GM18909 (cell line): ENCODE measurements at regions not wholly inside any gene's neighbourhood (a gene's known extent, or its start where the extent isn't known, plus 50 kb on each side); places are given as distances from the start of the nearest gene placed in this dataset.

ENCODE experiments used
- ATAC-seq: cut with Tn5 transposase; IDR thresholded peaks from one replicate; pipeline ENCODE4 v1.9.1; 2021; ENCODE audit warnings: mild to moderate bottlenecking; ENCODE audit not compliant: unreplicated experiment, poor library complexity

DNA sequence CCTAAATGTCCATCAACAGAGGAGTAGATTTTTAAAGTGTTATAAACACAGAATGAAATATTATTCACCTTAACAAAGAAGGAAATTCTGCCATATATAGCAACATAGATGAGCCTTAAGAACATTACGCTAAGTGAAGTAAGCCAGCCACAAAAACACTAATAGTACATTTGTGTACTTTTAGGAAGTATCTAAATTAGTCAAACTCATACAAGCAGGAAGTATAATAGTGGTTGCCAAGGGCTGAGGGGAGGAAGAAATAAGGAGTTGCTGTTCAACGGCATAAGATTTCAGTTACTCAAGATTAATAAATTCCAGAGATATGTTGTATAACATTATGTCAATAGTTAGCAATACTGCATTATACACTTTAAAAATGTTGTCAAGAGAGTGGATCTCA lies 181.7 kb upstream of the ZC3H12C start:
- peak; percentile 59 for ATAC-seq

DNA sequence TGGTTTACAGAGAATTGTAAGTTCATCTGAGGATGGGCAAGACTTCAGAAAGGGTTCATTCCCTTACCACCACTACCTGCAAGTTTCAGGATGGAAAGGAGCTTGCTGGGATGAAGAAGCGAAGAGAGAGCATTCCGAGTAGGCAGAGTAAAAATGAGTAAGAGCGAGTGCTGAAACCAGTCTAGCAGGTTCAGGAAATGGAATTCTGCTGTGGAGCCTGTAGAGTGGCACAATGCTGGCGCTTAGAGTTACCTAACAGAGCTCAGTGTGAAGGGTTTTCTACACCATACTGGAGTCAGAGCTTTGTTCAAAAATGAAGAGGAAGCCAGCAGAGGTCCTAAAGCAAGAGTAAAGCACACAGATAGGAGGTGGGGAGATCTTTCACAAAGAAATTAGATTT lies 179.2 kb upstream of the ZC3H12C start:
- no peak for ATAC-seq

- no peak for ATAC-seq
Measured at GRCh38 chr11:109914809-109915653, 178.2 kb upstream of the ZC3H12C start.

- no peak for ATAC-seq
Measured at GRCh38 chr11:109926941-109927340, 166.3 kb upstream of the ZC3H12C start.

DNA sequence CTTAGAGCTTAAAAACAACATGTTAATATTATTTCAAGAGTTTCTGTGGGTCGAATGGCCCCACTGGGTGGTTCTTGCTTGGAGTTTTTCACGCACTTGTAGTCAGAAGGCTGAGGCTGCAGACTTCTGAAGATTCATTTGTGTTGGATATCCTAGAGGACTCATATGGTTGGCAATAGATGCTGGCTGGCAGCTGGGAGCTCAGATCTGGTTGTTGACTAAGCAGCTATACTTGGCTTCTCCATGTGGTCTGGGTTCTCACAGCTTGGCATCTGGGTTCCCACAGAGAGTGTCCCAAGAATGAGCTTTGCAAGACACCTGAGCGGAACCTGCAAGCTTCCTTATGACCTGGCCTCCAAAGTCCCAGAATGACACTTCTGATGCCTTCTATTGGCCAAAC lies 163.9 kb upstream of the ZC3H12C start:
- no peak for ATAC-seq

DNA sequence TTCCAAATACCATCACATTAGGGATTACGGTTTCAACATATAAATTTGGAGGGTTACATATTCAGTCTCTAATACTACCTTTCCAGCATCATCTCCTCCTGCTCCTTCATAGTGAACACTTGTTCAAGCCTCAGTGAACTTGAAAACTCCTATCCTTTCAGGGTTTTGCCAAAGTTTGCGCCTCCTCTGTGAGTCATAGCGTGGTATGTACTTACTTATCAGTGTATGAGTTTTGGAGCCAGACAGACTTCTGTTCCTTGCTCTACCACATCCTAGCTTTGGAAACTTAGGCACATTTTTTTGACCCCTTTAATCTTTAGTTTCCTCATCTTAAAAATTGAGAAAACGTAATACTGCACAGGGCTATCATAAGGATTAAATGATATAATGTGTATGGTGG lies 160.1 kb upstream of the ZC3H12C start:
- ATAC-seq = no peak

- ATAC-seq = no peak
Measured at GRCh38 chr11:109934151-109934550, 159.0 kb upstream of the ZC3H12C start.

- ATAC-seq = no peak
Measured at GRCh38 chr11:109936661-109937180, 156.5 kb upstream of the ZC3H12C start.

DNA sequence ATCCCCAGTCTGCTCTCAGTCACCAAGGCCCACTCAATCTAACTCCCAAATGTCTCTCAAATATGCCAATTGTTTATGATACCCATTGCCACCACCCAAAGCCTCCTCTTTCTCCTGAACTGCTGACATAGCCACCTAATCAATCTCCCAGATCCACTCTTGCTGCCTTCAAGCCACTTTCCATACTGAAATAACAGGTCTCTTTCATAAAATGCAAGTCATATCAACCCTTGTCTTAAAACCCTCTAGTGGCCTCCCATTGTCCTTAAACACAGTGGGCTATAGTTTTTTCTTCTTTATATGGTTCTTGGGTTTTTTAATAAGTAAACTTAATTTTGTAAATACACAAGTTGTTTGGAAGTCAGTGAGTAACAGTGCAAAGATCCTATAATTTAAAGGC lies 155.2 kb upstream of the ZC3H12C start:
- ATAC-seq = no peak

DNA sequence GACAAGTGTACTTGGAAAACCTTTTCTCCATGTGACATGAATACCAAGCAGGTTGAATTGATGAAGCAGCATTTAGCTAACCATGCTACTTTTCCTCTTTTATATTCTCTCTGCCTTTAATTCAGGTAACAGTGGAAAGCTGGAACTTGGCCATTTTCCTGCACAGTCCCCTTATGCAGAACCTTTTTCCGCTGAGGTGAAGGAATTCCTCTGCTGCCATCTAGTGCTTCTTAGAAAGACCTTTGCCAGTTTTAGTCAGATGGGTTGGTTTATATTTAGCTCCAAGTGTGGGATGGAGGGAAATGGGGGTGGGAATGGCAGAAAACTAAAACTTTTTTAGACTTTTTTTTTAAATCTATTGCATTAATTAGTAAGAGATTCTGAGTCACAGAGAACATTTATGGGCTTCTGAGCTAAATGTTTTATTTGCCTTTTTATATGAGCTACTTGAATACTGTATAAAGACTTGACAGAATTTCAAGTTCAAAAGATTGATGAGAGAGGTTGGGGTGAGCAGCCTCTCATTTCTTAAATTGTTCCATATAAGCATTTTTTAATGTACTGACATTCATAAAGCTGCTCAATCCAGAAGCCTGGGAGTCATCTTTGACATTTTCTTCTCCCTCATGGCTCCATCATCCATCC lies 153.9 kb upstream of the ZC3H12C start:
- peak; percentile 58 for ATAC-seq

GRCh38 chr11:109940816-109941215 lies 152.4 kb upstream of the ZC3H12C start:
- ATAC-seq = no peak

DNA sequence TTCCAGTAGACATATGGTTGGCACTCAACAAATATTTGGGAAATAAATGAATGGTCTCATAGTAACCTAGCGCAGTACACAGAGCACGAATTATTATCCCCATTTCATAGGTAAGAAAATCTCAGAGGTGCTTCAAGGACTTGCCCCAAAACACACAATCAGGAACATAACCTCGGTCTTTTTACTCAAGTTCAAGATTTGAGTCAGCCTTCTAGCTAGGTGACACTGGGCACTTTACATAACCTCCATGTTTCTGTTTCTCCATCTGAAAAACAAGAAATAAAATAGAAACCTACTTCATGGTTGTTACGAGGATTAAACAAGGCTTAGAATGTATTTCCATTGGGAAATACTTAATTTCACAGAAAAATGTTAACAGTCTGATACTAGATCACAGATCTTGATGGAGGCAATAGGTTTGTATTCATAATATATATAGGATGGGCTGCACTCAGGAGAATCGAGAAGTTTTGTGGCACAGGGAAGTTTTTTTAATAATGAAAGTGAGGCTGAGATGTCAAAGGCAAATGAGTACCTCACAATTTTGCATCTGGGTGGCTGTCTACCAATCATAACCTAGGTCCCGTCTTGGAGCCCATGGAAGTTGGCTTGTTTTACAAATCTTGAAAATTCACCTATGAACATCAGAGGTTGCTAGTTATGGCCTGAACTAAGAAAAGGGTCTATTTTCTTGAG lies 147.4 kb upstream of the ZC3H12C start:
- ATAC-seq = peak; percentile 62

DNA sequence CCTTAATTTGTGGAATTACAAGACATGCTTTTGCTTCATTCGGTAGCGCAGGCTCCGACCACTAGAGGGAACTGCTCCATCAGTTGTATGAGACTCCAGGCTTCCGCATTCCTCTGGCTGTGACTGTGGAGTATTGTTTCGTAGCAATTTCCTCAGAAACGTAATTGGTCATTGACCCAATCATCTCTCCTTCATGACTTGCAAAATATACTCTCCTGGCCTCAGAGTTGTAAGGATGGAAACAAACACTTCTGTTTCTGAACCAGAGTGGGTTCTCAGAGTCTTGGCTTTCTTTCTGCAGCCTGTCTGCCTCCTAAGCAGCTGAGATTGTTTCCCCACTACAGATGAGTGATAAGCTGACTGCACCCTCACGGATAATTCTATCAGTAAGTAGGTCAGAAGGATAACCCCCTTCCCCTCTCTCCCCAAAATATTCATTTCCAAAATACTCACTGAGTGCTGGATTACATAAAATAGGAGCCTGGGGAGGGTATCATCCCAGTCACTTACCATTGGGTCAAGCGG lies 146.8 kb upstream of the ZC3H12C start:
- peak; percentile 93 for ATAC-seq

DNA sequence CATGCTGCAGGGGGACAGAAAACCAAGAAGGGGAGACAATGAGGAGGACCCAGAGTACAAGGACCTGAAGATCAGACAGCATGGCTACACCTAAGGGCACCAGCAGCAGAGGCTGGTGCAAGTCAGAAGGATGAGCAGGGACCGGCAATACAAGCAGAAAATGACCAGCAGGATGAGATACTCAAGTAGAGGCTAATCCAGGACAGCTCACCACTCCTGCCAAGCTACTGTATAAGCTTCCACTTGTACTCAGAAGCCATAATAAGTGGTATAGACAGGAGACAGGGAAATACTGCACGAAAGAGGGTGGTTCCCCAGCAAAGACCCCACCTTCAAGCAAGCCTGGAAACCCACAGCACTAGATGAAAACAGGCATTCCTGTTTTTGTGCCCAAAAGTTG lies 138.7 kb upstream of the ZC3H12C start:
- ATAC-seq = no peak

DNA sequence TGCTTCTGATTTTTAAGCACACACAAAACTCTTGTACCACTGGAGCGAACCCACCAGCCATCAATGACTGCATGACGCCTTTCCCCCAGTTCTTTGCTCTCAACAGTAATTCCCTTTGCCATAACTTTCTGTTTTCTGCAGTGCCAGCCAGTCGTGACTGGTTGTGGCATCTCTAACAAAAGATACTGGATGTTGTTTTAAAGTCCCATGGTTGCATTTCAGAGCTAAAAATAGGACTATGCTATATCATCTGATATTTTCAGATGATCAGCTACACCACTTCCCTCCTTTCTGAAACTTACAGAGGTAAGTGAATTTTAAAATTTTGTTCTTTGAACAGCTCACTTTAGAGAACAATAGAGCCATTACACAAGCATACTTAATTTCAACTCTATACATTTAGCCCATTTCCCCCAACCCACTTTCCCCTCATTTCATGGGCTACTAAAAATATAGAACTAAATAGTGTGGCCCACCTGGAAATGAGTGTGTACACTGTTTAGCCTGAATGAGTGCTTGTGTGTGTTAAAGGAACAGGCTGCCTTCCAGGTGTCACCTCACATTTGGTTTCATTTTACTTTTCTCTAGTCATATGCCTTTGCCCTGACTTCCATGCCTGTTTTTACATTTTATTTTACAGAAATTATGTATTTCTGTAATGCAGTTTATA lies 136.9 kb upstream of the ZC3H12C start:
- ATAC-seq = peak; percentile 85

DNA sequence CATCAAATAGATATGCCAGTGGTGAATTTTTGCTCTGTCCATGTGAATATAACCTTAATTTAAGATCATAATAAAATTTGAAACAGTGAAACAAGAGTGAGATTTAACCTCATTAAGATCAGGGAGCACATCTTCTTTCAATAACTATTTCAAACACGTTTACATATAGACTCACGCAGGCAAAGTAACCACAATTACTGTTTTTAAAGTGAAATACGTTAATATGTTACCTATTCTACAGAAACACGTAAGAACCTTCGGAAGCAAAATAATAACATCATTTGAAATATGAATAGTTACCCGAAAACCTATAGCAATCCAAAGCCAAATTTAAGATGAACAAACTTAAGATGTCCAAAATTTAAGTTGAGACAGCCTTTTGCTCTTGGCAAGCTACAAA lies 136.2 kb upstream of the ZC3H12C start:
- peak; percentile 60 for ATAC-seq

GRCh38 chr11:109957601-109958000 lies 135.6 kb upstream of the ZC3H12C start:
- ATAC-seq = no peak

- ATAC-seq = no peak
Measured at GRCh38 chr11:109958131-109958820, 134.9 kb upstream of the ZC3H12C start.

DNA sequence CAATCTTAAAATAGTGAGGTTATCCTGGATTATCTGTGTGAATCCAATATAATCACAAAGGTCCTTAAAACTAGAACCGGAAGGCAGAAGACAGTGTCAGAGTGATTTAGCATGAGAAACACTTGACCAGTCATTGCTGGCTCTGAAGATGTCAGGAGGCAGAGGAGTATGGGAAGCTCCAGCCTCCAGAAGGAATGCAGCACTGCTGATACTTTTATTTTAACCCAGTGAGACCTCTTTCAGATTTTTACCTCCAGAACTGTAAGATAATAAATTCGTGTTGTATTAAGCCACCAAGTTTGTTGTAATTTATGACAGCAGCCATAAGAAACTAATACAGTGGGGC lies 134.4 kb upstream of the ZC3H12C start:
- ATAC-seq = no peak

DNA sequence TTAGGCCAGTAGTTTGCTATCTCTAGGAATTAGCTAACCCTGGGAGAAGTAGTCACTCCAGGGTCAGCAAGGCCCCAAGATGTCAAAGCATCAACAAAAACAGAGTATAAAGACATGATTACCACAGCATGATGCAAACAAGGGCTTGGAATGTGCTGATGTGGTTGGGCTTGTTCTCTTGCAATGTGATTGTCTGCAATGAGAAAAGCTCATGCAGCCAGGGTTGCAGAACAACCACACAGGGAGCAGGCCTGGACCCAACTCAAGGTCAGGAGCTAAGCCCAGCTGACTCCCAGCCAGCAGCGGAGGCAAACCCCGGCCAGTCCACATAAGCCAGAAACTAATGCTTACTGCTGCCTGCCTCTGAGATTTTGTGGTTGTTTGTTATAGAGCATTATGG lies 132.4 kb upstream of the ZC3H12C start:
- ATAC-seq = no peak
